HG02970 (cell line): ENCODE measurements at regions not wholly inside any gene's neighbourhood (a gene's known extent, or its start where the extent isn't known, plus 50 kb on each side); places are given as distances from the start of the nearest gene placed in this dataset.

ENCODE experiments used
- ATAC-seq: cut with Tn5 transposase; IDR thresholded peaks from one replicate; pipeline ENCODE4 v1.9.1; 2021; ENCODE audit warnings: mild to moderate bottlenecking, moderate library complexity, moderate number of reproducible peaks; ENCODE audit not compliant: unreplicated experiment, low FRiP score

DNA sequence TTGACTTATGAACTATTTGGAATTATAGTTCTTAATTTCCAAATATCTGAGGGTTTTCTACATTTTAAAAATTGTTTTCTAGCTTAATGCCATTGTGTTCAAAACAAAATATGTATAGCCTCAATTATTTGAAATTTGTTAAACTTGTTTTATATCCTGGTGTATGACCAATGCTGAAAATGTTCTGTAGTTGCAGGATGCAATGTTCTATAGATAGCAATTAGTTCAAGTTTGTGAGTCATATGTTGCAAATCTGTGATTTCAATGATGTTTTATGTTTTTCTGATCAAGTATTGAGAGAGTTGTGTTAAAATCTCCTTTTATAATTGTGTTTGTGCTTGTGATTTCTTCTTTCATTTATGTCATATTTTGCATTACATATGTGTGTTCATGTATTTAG is 517.5 kb downstream of the ADGRL2 start:
- ATAC-seq = no peak

DNA sequence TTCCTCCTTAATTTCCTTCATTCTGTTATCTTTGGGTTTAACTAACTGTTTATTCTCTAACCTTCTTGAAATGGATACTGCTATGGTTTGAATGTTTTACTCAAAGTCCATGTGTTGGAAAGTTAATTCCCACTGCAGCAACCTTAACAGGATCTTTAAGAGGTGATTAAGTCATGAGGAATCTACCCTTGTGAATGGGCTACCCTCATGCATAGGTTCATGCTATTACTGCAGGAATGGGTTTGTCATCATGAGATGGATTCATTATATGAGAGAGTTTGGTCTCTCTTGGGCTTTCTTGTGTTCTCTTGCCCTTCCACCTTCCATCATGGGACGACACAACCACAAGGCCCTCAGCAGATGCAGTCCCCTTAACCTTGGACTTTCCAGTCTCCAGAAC is 516.9 kb downstream of the ADGRL2 start:
- ATAC-seq = no peak

DNA sequence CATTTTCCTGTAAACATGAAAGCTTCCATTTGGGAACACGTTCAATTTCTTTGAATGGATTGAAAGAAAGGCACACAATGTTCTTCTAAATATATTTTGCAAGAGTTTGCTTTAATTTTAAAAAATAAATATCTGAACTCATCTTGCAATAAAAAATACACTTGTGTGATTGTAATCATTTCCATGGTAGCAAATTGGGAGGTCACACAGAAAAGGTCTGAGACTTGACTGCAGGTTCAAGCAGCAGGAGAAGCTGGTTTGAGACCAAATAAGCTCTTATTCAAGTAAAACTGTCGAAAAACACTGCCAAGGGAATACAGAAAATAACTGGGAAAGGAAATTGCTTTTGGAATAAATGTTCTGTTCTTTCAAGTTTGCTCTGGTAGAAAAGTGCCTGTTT is 498.9 kb downstream of the ADGRL2 start:
- ATAC-seq = no peak

DNA sequence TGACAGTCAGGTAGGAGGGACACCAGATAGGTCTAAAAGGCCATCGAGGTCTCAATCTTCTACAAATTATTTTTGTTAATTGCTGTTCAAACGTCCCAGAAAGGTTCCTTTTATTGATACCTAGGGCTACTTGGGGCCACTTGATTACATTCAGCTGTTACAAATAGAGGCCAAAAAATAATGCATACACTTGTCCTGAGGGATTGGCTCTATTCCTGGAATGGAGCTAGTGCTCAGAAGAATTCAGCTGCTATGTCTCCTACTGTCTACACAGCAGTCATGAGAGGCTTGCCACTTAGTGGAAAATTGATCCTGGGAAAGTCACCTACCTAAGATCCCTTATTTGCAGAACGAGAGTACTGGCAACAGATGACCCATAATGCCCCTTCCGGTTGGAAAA is 498.3 kb downstream of the ADGRL2 start:
- ATAC-seq = no peak

DNA sequence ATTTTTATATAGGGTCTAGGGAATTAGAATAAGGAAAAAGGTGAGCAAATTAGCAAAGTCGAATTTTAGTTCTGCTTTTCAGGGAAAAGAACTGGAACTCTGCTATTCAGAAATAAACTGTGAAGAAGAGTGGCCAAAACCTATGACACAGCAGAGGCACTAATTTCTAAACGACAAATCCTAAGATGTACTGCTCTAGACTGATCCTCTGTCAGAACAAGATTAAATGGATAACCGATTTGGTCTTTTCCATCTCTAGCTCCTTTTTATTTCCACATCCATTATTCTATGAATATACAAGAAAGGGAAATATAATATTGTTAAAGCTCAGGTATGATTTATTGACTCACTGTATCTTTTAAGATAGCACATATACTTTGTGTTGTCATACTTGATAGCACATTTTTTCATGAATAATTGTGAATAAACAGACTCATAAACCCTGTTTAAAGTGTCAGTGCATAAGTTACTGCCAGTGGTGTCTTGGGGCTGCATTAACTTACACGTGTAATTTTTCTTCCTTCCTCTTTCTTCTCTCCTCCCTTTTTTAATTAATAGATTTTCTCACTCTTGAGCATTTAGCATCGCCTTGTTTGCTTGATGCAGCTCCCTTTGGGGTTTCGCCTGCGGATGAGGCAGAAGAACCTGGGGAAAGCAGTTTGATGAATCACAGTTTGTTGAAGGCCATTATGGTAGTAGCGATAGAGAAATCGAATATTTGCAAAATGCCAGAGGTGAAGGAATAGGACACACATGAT is 496.6 kb downstream of the ADGRL2 start:
- no peak for ATAC-seq

DNA sequence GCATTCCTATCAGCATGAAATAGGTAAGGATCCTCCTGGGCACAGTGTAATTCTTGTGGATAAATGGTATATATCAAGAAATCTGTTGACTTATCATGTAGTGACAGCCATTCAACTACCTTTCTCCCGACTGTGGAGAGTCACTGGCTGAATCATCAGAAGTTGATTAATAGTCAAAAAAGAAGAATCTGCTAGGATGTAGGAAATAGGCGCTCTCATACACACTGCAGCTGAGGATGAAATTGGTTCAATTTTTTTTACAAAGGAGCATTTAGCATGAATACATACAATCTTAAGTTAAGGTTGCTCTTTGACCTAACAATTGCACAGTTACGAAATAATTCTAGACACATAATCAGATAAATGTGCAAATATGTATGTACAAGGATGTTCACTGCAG is 486.8 kb downstream of the ADGRL2 start:
- no peak for ATAC-seq

DNA sequence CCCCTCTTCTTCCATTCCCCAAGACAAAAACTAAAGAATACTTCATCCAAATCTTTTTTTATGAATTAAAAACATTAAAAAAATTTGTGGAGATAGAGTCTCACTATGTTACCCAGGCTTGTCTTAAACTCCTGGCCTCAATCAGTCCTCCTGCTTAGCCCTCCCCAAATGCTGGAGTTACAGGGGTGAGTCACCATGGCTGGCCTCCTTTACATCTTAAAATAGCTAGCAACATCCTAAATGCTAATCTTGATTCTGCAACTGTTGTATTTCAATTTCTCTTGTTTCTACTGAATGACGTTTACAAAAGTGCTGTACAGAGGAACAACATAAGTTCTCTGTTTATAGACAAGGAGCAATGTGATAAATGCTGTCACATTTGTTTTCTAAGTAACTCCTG is 483.5 kb downstream of the ADGRL2 start:
- no peak for ATAC-seq

DNA sequence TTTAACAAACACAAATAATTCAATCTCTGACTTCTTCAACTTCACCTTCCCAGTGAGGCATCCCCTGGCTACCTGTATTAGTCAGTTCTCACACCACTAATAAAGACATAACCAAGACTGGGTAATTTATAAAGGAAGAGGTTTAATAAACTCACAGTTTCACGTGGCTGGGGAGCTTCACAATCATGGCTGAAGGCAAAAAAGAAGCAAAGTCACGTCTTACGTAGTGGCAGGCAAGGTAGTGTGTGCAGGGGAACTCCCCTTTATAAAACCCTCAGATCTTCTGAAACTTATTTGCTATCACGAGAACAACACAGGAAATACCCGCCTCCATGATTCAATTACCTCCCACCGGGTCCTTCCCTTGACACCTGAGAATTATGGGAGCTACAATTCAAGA is 478.5 kb downstream of the ADGRL2 start:
- no peak for ATAC-seq

DNA sequence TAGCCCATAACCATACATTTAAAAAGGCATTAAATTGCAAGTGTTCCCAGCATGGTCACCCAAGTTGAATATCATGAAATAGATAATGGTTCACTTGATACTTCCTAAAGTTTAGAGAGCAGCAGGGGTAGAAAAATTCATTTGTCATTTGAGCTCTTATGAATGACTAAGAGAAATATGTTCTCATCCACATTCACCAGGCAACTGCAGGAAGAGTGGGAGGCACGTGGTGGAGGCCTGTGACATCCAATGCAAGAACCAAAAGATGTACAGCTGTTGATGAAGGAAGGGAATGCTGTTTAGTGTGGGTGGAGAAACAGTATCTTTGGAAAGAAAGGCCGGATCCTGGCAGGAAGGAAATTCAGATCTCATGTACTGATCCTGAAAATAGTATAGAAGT is 473.1 kb downstream of the ADGRL2 start:
- ATAC-seq = no peak

DNA sequence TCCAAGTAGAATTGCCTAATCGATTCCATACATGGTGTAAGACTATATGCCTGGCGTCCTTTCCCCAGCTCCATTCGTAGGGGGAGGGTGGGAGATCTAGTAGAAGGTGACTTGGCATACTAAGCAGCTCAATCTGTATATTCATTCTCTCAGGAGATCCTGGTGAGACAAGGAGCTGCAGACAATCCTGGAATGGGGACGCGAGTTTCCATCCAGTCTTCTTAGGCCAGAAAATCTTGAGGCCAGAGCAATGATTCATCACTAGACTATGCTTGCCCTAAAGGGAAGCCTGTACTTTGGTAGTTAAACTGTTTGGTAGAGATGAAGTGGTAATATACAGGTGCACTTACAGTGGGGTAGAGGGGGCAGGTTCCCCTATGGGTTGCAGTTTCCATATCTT is 468.7 kb downstream of the ADGRL2 start:
- ATAC-seq = no peak

DNA sequence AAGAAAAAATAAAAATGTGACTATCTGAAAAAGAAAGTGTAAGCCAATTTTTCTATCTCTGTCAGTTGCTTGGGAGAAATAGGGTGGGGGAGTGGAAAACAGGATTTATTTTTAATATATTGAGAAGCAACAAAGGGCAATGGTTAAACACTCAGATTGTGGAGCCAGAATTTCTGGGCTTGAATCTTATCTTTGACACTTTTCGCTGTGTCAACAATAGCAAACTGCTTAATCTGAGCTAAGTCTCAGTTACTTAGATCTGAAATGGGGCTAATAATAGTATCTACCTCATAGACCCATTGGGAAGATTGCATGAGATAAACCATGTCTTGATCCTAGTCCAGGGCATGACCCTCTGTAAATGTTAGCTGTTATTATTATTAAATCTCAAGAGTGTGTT is 468.1 kb downstream of the ADGRL2 start:
- ATAC-seq = no peak

DNA sequence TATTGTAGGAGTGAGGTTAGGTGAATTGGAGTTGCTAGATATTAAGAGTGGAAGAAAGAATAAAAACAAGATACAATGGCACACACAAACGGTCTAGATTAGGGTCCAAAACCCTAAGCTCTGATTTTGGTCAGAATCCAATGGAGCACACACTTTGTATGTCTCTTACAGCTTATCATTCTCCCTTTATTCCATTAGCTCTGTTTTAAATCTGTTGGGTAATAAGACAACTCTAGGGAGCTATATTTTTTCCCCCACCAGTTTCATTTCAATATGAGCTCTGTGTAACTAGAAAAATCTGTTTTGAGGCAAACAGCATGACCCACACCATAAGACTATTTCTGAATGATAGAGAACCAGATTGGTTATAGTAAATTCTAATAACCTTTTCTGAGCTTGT is 465.6 kb downstream of the ADGRL2 start:
- ATAC-seq = no peak

DNA sequence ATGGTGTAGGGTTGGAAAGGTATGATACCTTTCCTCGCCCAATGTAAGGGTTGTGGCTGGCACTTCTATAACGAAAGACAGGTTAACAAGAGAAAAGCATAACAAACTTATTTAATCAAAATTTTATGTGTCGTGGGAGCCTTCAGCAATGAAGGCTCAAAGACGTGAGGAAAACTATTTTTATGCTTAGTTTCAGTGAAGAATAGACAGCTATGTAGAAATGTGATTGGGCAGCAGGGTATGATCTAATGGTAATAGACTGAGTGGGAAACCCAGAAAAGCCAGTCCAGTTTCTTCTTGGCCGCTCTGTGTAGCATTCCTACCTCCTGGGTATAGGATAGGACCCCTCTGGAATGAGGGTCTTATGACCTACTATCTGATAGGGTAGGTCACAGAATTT is 464.7 kb downstream of the ADGRL2 start:
- ATAC-seq = no peak

DNA sequence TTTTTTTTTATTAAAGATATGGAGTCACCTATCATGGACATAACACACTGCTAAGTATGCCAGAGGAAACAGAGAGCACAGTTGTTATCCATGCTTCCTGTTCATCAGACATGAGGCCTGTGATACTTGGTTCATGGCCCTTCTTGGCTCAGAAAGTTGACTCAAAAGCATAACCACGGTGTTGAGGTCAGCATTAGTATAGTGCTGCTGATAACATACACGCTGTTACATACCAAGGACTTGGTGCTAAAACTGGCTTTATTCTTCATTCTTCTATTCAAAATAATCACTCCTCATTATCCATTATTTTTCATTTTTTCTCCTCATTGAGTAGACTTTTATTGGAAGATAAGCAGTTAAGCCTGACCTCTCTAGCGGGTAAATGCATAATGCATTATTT is 464.1 kb downstream of the ADGRL2 start:
- no peak for ATAC-seq

DNA sequence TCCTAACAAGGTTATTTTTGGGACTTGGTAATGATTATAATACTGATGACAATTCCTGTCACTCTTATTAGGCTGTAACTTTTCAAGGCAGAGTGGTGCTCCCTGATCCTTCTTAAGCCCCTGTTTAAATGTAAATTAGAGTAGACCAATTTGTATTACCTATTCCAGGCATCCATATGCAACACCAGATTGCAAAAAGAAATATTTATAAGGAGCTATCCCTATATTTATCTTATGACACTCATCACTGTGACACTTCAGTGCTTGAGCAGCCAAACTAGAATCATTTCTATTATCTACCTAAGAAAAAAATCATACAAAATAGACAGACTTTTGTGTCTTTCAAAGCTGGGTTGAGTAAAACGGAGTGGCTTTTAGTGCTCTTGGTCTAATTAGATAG is 462.7 kb downstream of the ADGRL2 start:
- no peak for ATAC-seq

DNA sequence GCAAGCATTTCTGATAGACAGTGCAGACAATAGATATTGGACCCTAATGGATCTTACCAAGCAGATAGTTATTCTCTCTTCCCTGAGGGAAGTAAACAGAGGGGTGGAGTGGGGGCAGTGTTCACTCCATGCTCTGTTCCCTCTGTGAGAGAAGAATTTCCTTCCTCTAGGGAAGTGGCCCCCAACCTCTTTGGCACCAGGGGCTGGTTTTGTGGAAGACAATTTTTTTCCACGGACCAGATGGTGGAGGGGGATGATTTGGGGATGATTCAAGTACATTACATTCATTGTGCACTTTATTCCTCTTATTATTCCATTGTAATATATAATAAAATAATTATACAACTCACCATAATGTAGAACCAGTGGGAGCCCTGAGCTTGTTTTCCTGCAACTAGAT is 459.9 kb downstream of the ADGRL2 start:
- ATAC-seq = no peak

DNA sequence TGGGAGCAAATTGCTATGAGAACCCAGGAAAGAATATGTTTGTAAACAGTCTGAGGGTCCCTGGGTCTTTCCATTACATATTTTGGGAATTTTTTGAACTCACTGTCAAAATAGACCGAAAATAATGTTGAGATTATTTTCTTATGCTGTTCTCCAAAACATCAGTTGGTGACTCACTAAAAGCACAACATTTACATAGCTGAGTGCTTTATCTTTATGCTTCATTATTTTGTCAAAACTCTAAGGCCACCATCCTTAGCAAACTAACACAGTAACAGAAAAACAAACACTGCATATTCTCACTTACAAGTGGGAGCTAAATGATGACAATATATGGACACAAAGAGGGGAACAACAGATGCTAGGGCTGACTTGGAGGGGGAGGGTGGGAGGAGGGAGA is 459.3 kb downstream of the ADGRL2 start:
- ATAC-seq = no peak

DNA sequence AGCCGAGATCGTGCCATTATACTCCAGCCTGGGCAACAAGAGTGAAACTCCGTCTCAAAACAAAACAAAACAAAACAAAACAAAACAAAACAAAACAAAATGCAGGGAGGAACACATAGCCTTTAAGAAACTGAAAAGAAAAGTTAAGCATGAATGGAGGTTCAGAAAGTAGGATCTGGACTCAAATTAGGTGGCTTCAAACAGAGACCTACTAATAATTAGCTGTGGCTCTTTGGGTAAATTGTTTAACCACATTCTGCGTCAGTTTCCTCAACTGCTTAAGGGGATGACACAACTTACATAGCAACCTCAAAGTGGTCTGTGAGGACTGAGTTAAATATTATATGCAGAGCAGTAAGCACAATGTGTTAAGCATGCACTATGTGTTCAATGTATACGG is 458.2 kb downstream of the ADGRL2 start:
- ATAC-seq = no peak

DNA sequence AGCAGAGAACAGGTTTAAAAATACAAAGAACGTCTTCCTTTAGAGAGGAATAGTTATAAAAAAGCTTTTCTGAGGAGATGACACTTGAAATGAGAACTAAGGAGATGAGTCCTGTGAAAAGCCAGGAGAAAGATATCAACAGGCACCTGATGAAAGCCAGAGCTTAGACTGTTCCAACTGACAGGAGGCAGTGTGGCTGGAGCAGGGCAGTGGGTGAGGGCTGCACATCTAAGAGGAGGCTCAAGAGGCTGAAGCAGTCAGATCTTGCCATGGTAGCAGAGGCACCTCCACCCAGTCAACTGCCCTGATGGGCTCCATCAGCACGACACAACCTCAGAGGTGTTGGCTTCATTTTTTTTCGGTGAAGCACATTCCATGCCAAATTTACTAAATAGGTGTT is 445.3 kb downstream of the ADGRL2 start:
- ATAC-seq = no peak

DNA sequence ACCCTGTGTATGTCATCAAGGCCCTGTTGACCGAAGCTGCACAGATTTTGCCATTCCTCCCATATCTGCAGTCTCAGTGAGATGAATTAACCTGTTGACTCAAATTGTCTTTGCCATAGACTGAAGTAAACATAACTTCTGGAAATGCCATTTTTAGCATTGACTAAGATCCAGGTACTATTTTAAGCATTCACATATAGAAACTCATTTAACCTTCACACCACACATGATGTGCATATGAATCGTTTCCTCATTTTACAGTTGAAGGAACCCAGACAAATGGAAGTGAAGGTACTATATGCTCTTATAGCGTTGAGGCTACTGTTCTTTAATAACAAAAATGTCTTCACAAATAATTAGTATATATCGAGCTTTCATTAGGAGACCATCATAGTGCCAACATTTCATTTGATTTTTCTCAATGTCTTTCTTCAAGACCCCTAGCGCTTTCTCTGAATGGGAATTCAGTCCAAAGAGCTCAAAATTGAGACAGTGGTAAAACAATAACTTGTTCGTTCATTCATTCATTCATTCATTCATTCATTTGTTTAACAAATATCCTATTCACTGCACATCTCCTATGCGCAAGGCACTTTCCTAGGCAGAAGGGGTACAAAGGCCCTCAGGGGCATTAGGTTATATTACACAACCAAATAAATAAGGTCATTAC is 444.7 kb downstream of the ADGRL2 start:
- no peak for ATAC-seq

DNA sequence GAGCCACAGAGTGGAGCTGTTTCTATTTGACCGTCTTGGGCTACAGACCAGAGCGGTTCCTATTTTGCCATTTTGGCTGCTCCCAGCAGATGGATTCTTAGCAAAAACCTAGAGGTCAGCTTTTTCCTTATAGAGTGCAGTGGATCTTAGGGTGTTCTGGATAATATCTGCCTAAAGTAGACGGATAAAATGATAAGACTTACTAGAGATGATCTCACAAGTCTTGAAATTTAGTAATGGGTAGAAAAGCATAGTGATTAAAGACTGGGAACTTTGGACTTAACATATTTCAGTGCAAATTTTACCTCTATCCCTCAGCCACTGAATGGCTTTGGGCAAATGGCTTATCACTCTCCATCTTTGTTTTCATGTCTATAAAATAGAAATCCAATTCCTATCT is 439.8 kb downstream of the ADGRL2 start:
- ATAC-seq = no peak

DNA sequence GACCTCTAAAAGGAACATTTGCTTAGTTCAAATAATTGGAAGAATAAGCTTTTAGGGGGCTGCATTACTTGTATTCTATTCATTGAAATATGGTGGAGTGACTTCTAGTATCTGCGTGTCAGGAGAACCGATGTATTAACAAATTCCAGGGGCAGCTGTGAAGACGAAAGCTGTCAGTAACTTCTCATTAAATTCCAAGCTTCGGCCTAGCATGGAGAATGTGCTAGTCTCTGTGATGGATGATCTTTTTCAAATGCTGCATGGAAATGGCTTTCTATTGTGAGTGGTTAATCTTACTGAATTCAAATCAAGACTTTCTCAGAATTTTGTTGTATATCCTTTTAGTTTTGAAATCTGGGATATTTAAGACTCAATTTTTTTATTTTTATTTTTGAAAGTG is 429.9 kb downstream of the ADGRL2 start:
- no peak for ATAC-seq
